BJ (cell line): ENCODE measurements at regions not wholly inside any gene's neighbourhood (a gene's known extent, or its start where the extent isn't known, plus 50 kb on each side); places are given as distances from the start of the nearest gene placed in this dataset.
"Not testable (repeated sequence)": the region's sequence is repeated elsewhere in the genome, so short reads cannot be mapped to it uniquely, and the experiment has no call there.

ENCODE experiments used
- CTCF ChIA-PET: fragments of 350-600 bp; formaldehyde crosslinking; extraction: SDS; loops from one replicate; lab custom pipeline; 2021; ENCODE audit warnings: antibody characterized with exemption, inconsistent platforms; lab: Yijun Ruan, JAX
- POLR2A ChIA-PET: fragments of 300-600 bp; sonication (Branson Sonifier 250); formaldehyde crosslinking; extraction: SDS; loops from one replicate; lab custom pipeline; 2021; ENCODE audit warnings: antibody characterized with exemption; lab: Charles Lee
- DNase-seq: peaks from one replicate; pipeline ENCODE4 v3.0.0-alpha.2; 2011; ENCODE audit warnings: low read depth
- H3K27me3 ChIP-seq: 2 replicates; pipeline ENCODE4 v1.6.0; 2011; ENCODE audit warnings: low read length; ENCODE audit not compliant: control insufficient read depth, insufficient read depth
- H3K36me3 ChIP-seq: 2 replicates; pipeline ENCODE4 v1.5.1; 2011; ENCODE audit warnings: low read length; ENCODE audit not compliant: control insufficient read depth, insufficient read depth
- H3K4me3 ChIP-seq: 2 replicates; pipeline ENCODE4 v1.5.1; 2011; ENCODE audit warnings: low read depth, mild to moderate bottlenecking, control low read depth, low read length
- CTCF ChIP-seq: IDR thresholded peaks from 2 replicates; pipeline ENCODE4 v1.5.1; 2011; ENCODE audit warnings: low read depth, mild to moderate bottlenecking, control low read depth, inconsistent platforms, low read length, moderate library complexity; ENCODE audit not compliant: insufficient read depth

GRCh38 chr1:164155347-164155746 is 403.6 kb upstream of the PBX1 start:
- CTCF ChIA-PET = interaction anchor here (0.5 to 0.6 kb wide), 2 partner anchors 620 to 920 kb away, joined by 3 read pairs; no protein-coding TSS in a partner anchor
- POLR2A ChIA-PET = no interaction called here

GRCh38 chr1:164163289-164163849 is 395.6 kb upstream of the PBX1 start:
- H3K4me3 ChIP-seq = no peak overlapping the region
- DNase-seq = no peak
- ChIA-PET CTCF (no interaction called here), POLR2A (no interaction called here)
- H3K36me3 ChIP-seq = no peaks in the 10 kb centered on the region
- no peaks in the 10 kb centered on the region for H3K27me3 ChIP-seq
- TF ChIP-seq CTCF = no peak

More at GRCh38 chr1:164155347-164155746, 403.6 kb upstream of the PBX1 start:
- no peaks in the 10 kb centered on the region for H3K27me3 ChIP-seq
- H3K4me3 ChIP-seq = no peak overlapping the region
- H3K36me3 ChIP-seq = no peaks in the 10 kb centered on the region
- no peak for TF ChIP-seq CTCF
- no peak for DNase-seq

GRCh38 chr1:164165466-164165865 is 393.5 kb upstream of the PBX1 start:
- H3K36me3 ChIP-seq = no peaks in the 10 kb centered on the region
- CTCF ChIA-PET = interaction anchor here (1.6 kb wide), 2 partner anchors 622 to 898 kb away, joined by 3 to 13 read pairs; no protein-coding TSS in a partner anchor
- H3K4me3 ChIP-seq = no peak overlapping the region
- no peak for TF ChIP-seq CTCF
- no peaks in the 10 kb centered on the region for H3K27me3 ChIP-seq
- DNase-seq = no peak
- POLR2A ChIA-PET = no interaction called here

GRCh38 chr1:164166454-164166853 is 392.5 kb upstream of the PBX1 start:
- TF ChIP-seq CTCF = peak; percentile 59
- H3K4me3 ChIP-seq, POLR2A ChIA-PET, DNase-seq, H3K36me3 ChIP-seq, H3K27me3 ChIP-seq: not testable (repeated sequence)
- CTCF ChIA-PET = interaction anchor here (0.6 to 1.6 kb wide), 9 partner anchors 560 to 906 kb away, joined by 3 to 13 read pairs (median 3); no protein-coding TSS in a partner anchor

GRCh38 chr1:164177118-164177517 is 381.9 kb upstream of the PBX1 start:
- Histone ChIP-seq H3K27me3 (no peaks in the 10 kb centered on the region), H3K36me3 (no peaks in the 10 kb centered on the region), H3K4me3 (no peak overlapping the region)
- CTCF ChIA-PET = no interaction called here
- POLR2A ChIA-PET = no interaction called here
- no peak for TF ChIP-seq CTCF
- DNase-seq = no peak
